ENCODE measurements at regions not wholly inside any gene's neighbourhood (a gene's known extent, or its start where the extent isn't known, plus 50 kb on each side); places are given as distances from the start of the nearest gene placed in this dataset.
"Not testable (repeated sequence)": the region's sequence is repeated elsewhere in the genome, so short reads cannot be mapped to it uniquely, and the experiment has no call there.

- DNase-seq (ENCODE audit: low spot score) = no peak
These were observed 122.8 kb downstream of the ARL4C start for GRCh38 chr2:234374150-234374508.

- DNase-seq (ENCODE audit: low spot score) = no peak
These were observed 123.3 kb downstream of the ARL4C start for GRCh38 chr2:234373481-234374149.

GRCh38 chr2:234373060-234373459 lies 123.8 kb downstream of the ARL4C start:
- no peak for DNase-seq (ENCODE audit: low spot score)

- no peak for DNase-seq (ENCODE audit: low spot score)
These were observed 124.4 kb downstream of the ARL4C start for GRCh38 chr2:234372506-234372905.

GRCh38 chr2:234368861-234369261 lies 128.0 kb downstream of the ARL4C start:
- peak; percentile 40 for DNase-seq (ENCODE audit: low spot score)

GRCh38 chr2:234366891-234367290 lies 130.0 kb downstream of the ARL4C start:
- DNase-seq (ENCODE audit: low spot score) = no peak

- no peak for DNase-seq (ENCODE audit: low spot score)
These were observed 132.2 kb downstream of the ARL4C start for GRCh38 chr2:234364661-234365060.

GRCh38 chr2:234363647-234364294 lies 133.1 kb downstream of the ARL4C start:
- no peak for DNase-seq (ENCODE audit: low spot score)

- no peak for DNase-seq (ENCODE audit: low spot score)
These were observed 133.8 kb downstream of the ARL4C start for GRCh38 chr2:234363011-234363487.

GRCh38 chr2:234360313-234360975 lies 136.4 kb downstream of the ARL4C start:
- not testable (repeated sequence) for DNase-seq (ENCODE audit: low spot score)

GRCh38 chr2:234357666-234358065 lies 139.2 kb downstream of the ARL4C start:
- DNase-seq (ENCODE audit: low spot score) = no peak

- DNase-seq (ENCODE audit: low spot score) = no peak
These were observed 141.0 kb downstream of the ARL4C start for GRCh38 chr2:234355808-234356365.

GRCh38 chr2:234355021-234355720 lies 141.7 kb downstream of the ARL4C start:
- no peak for DNase-seq (ENCODE audit: low spot score)

GRCh38 chr2:234352270-234352669 lies 144.6 kb downstream of the ARL4C start:
- no peak for DNase-seq (ENCODE audit: low spot score)

GRCh38 chr2:234351866-234352265 lies 145.0 kb downstream of the ARL4C start:
- not testable (repeated sequence) for DNase-seq (ENCODE audit: low spot score)

GRCh38 chr2:234348081-234348480 lies 148.8 kb downstream of the ARL4C start:
- DNase-seq (ENCODE audit: low spot score) = no peak

- DNase-seq (ENCODE audit: low spot score) = no peak
These were observed 151.0 kb downstream of the ARL4C start for GRCh38 chr2:234345921-234346320.

GRCh38 chr2:234344012-234344411 lies 152.9 kb downstream of the ARL4C start:
- no peak for DNase-seq (ENCODE audit: low spot score)

GRCh38 chr2:234343372-234343771 lies 153.5 kb downstream of the ARL4C start:
- DNase-seq (ENCODE audit: low spot score) = no peak

GRCh38 chr2:234341306-234341985 lies 155.4 kb downstream of the ARL4C start:
- no peak for DNase-seq (ENCODE audit: low spot score)

GRCh38 chr2:234339501-234339900 lies 157.4 kb downstream of the ARL4C start:
- no peak for DNase-seq (ENCODE audit: low spot score)

GRCh38 chr2:234339011-234339410 lies 157.9 kb downstream of the ARL4C start:
- DNase-seq (ENCODE audit: low spot score) = no peak
